Natural killer cell (primary cell): ENCODE measurements at regions not wholly inside any gene's neighbourhood (a gene's known extent, or its start where the extent isn't known, plus 50 kb on each side); places are given as distances from the start of the nearest gene placed in this dataset.
"Not testable (repeated sequence)": the region's sequence is repeated elsewhere in the genome, so short reads cannot be mapped to it uniquely, and the experiment has no call there.

Experiments
- ATAC-seq, 3 donors: fragments of 150-1000 bp in 2 of 3; fragments of 200-7000 bp in 1 of 3; cut with Tn5 transposase; 1 replicate in 1 of 3; 2 replicates in 2 of 3; pipeline ENCODE4 v1.10.0; 2021; ENCODE audit warnings: mild to moderate bottlenecking in 2 of 3, moderate library complexity in 2 of 3
- DNase-seq, 2 donors: peaks; one replicate each; pipeline versions ENCODE4 v3.0.0 to v3.0.0-alpha.2; 2013 to 2021; ENCODE audit warnings: mixed read lengths in 1 of 2
- H3K27ac ChIP-seq: one replicate; pipeline ENCODE4 v1.5.1; 2013; ENCODE audit warnings: mild to moderate bottlenecking, low read length
- H3K27me3 ChIP-seq: one replicate; pipeline ENCODE4 v1.6.1; 2013; ENCODE audit warnings: low read length; ENCODE audit not compliant: control insufficient read depth, insufficient read depth
- H3K36me3 ChIP-seq: one replicate; pipeline ENCODE4 v1.6.1; 2013; ENCODE audit warnings: low read length; ENCODE audit not compliant: control insufficient read depth, insufficient read depth
- H3K4me1 ChIP-seq: one replicate; pipeline ENCODE4 v1.6.1; 2013; ENCODE audit warnings: low read length; ENCODE audit not compliant: control insufficient read depth, insufficient read depth
- H3K4me3 ChIP-seq: one replicate; pipeline ENCODE4 v1.5.1; 2013; ENCODE audit warnings: low read length
- H3K9me3 ChIP-seq: one replicate; pipeline ENCODE4 v1.6.1; 2013; ENCODE audit warnings: low read length; ENCODE audit not compliant: control insufficient read depth, insufficient read depth
- H3K27ac Mint-ChIP-seq, 2 donors: one replicate each; pipeline ENCODE4 v1.8.0; 2022; ENCODE audit warnings: mild to moderate bottlenecking in 2 of 2, mixed read lengths in 2 of 2, moderate library complexity in 1 of 2
- H3K27me3 Mint-ChIP-seq, 2 donors: one replicate each; pipeline ENCODE4 v1.8.0; 2022; ENCODE audit warnings: low read depth in 2 of 2, mixed read lengths in 2 of 2
- H3K36me3 Mint-ChIP-seq: one replicate; pipeline ENCODE4 v1.8.0; 2022; ENCODE audit warnings: mixed read lengths
- H3K4me1 Mint-ChIP-seq, 2 donors: one replicate each; pipeline ENCODE4 v1.8.0; 2022; ENCODE audit warnings: mixed read lengths in 2 of 2
- H3K4me3 Mint-ChIP-seq: one replicate; pipeline ENCODE4 v1.8.0; 2022; ENCODE audit warnings: mild to moderate bottlenecking, moderate library complexity, mixed read lengths
- H3K9me3 Mint-ChIP-seq, 2 donors: one replicate each; pipeline ENCODE4 v1.8.0; 2022; ENCODE audit warnings: mixed read lengths in 2 of 2
- WGBS: methylation state at CpG from one replicate; pipeline ENCODE4 v1.1.7; 2013; ENCODE audit warnings: missing lambda C conversion rate; ENCODE audit not compliant: insufficient coverage; 5-methylcytosine and 5-hydroxymethylcytosine counted together
- intact Hi-C: fragments of 100-400 bp; cut with micrococcal nuclease; formaldehyde crosslinking; loops from one replicate; pipeline ENCODE4 v1.14.2; 2022
- TF ChIP-seq, protein P1 (sequence below): fragments of 200-600 bp; IDR thresholded peaks from one replicate; pipeline ENCODE4 v1.8.0; 2022; ENCODE audit warnings: antibody characterized with exemption

DNA sequence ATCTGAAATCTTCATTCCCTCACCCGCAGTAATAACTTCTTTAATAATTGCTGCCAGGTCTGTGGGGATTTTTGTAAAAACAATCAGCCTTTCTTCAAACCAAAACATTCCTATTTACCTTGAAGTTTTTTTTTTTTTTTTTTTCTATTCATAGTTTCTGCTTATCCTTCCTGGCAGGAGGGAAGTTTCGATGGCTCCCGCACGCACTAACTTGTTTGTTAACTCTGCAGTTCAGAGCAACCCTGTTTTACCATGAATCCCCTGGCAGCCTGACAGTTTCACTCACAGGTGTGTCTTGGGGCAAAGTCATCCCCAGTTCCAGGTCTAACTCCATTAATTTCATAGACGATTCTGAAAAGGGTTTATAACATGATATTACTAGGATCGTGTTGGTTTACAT, 149.3 kb downstream of the KLF6 start:
- intact Hi-C loops = no loop called here
- no peaks in the 10 kb centered on the region for H3K36me3 ChIP-seq
- TF ChIP-seq, protein P1, sequence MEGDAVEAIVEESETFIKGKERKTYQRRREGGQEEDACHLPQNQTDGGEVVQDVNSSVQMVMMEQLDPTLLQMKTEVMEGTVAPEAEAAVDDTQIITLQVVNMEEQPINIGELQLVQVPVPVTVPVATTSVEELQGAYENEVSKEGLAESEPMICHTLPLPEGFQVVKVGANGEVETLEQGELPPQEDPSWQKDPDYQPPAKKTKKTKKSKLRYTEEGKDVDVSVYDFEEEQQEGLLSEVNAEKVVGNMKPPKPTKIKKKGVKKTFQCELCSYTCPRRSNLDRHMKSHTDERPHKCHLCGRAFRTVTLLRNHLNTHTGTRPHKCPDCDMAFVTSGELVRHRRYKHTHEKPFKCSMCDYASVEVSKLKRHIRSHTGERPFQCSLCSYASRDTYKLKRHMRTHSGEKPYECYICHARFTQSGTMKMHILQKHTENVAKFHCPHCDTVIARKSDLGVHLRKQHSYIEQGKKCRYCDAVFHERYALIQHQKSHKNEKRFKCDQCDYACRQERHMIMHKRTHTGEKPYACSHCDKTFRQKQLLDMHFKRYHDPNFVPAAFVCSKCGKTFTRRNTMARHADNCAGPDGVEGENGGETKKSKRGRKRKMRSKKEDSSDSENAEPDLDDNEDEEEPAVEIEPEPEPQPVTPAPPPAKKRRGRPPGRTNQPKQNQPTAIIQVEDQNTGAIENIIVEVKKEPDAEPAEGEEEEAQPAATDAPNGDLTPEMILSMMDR = no peak
- H3K9me3 ChIP-seq = no peaks in the 10 kb centered on the region
- no peak overlapping the region for H3K4me3 Mint-ChIP-seq
- peaks cover 11 to 12% of the 10 kb centered on the region in 2 donors for H3K4me1 Mint-ChIP-seq
- no peak overlapping the region for H3K27ac Mint-ChIP-seq
- 96% methylated on average over 4 of the region's 6 CpGs for WGBS
- peaks cover 9 to 20% of the 10 kb centered on the region in 2 donors for H3K27me3 Mint-ChIP-seq
- H3K27ac ChIP-seq = no peak overlapping the region
- no peak overlapping the region for H3K4me3 ChIP-seq
- no peak for DNase-seq
- H3K36me3 Mint-ChIP-seq = no peaks in the 10 kb centered on the region
- no peaks in the 10 kb centered on the region for H3K9me3 Mint-ChIP-seq
- H3K4me1 ChIP-seq = no peaks in the 10 kb centered on the region
- ATAC-seq = no peak
- no peaks in the 10 kb centered on the region for H3K27me3 ChIP-seq

- H3K36me3 ChIP-seq = no peaks in the 10 kb centered on the region
- Mint-ChIP-seq H3K4me1 (peaks cover 11 to 12% of the 10 kb centered on the region in 2 donors), H3K27me3 (peaks cover 9 to 23% of the 10 kb centered on the region in 2 donors), H3K9me3 (no peaks in the 10 kb centered on the region), H3K4me3 (no peak overlapping the region), H3K36me3 (no peaks in the 10 kb centered on the region), H3K27ac (no peak overlapping the region)
- intact Hi-C loops = no loop called here
- no peaks in the 10 kb centered on the region for H3K27me3 ChIP-seq
- no peak overlapping the region for H3K27ac ChIP-seq
- ATAC-seq = no peak
- 96% methylated on average over 5 of the region's 5 CpGs for WGBS
- no peak overlapping the region for H3K4me3 ChIP-seq
- TF ChIP-seq, protein P1 = no peak
- no peak for DNase-seq
- no peaks in the 10 kb centered on the region for H3K4me1 ChIP-seq
- no peaks in the 10 kb centered on the region for H3K9me3 ChIP-seq
Measured at GRCh38 chr10:3635211-3635671, 149.8 kb downstream of the KLF6 start.

DNA sequence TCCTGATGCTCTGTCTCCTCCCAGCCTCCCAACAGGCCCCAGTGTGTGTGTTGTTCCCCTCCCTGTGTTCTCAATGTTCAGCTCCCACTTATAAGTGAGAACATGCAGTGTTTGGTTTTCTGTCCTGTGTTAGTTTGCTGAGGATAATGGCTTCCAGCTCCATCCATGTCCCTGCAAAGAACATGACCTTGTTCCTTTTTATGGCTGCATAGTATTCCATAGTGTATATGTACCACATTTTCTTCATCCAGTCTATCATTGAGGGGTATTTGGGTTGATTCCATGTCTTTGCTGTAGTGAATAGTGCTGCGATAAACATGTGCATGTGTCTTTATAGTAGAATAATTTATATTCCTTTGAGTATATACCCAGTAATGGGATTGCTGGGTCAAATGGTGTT, 150.4 kb downstream of the KLF6 start:
- WGBS = 100% methylated on average over 1 of the region's 1 CpG
- H3K9me3 ChIP-seq, DNase-seq, H3K4me3 ChIP-seq, H3K36me3 ChIP-seq, intact Hi-C loops, H3K27me3 ChIP-seq, H3K4me1 Mint-ChIP-seq, H3K36me3 Mint-ChIP-seq, H3K9me3 Mint-ChIP-seq, ATAC-seq, H3K4me3 Mint-ChIP-seq, H3K27ac Mint-ChIP-seq, H3K27ac ChIP-seq, H3K4me1 ChIP-seq: not testable (repeated sequence)
- peaks cover 9 to 23% of the 10 kb centered on the region in 2 donors for H3K27me3 Mint-ChIP-seq

GRCh38 chr10:3631701-3632330, 153.2 kb downstream of the KLF6 start:
- Mint-ChIP-seq H3K4me1 (no peaks in the 10 kb centered on the region), H3K27ac (no peak overlapping the region), H3K9me3 (no peaks in the 10 kb centered on the region), H3K27me3 (peaks cover 7 to 12% of the 10 kb centered on the region in 2 donors), H3K4me3 (no peak overlapping the region), H3K36me3 (no peaks in the 10 kb centered on the region)
- Histone ChIP-seq H3K4me3 (no peak overlapping the region), H3K27me3 (no peaks in the 10 kb centered on the region), H3K27ac (no peak overlapping the region), H3K4me1 (no peaks in the 10 kb centered on the region), H3K9me3 (no peaks in the 10 kb centered on the region), H3K36me3 (no peaks in the 10 kb centered on the region)
- DNase-seq = no peak
- TF ChIP-seq, protein P1 = no peak
- WGBS = 92% methylated on average over 5 of the region's 5 CpGs
- intact Hi-C loops = no loop called here
- no peak for ATAC-seq
